ENCODE measurements at regions not wholly inside any gene's neighbourhood (a gene's known extent, or its start where the extent isn't known, plus 50 kb on each side); places are given as distances from the start of the nearest gene placed in this dataset.

DNA sequence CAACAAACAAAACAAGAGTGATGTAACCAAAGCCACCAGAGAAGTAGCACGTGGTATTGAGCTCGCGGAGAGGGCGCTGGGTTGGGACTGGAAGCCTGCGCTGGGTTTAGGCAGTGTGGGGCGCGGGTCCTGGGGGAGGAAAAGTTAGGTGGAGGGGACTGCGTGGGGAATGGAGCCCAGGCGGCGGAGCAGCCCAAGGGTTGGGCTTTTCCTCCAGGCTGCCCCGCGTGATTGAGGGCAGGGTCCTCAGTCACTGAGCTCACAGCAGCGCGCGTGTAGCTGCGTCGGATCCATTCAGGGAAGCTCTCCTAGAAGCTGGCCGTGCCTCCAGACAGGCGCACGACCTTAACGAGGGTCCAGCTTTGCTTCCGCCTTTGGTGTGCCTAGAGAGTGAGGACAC is 357.4 kb downstream of the GALR1 start:
- TF ChIP-seq TAF1 (IDR thresholded peaks at IDR 0.05; ENCODE audit: borderline replicate concordance, insufficient read depth, low read length) (no peak), POLR2AphosphoS5 (IDR thresholded peaks at IDR 0.05; ENCODE audit: low read depth, low read length) (no peak), SIN3A (IDR thresholded peaks at IDR 0.05; ENCODE audit: borderline replicate concordance, insufficient read depth, low read length) (no peak), FOXP2 (optimal IDR thresholded peaks at IDR 0.05; ENCODE audit: borderline replicate concordance, extremely low read depth, extremely low read length, insufficient read depth) (no peak)
- TF ChIP-seq, protein P1, sequence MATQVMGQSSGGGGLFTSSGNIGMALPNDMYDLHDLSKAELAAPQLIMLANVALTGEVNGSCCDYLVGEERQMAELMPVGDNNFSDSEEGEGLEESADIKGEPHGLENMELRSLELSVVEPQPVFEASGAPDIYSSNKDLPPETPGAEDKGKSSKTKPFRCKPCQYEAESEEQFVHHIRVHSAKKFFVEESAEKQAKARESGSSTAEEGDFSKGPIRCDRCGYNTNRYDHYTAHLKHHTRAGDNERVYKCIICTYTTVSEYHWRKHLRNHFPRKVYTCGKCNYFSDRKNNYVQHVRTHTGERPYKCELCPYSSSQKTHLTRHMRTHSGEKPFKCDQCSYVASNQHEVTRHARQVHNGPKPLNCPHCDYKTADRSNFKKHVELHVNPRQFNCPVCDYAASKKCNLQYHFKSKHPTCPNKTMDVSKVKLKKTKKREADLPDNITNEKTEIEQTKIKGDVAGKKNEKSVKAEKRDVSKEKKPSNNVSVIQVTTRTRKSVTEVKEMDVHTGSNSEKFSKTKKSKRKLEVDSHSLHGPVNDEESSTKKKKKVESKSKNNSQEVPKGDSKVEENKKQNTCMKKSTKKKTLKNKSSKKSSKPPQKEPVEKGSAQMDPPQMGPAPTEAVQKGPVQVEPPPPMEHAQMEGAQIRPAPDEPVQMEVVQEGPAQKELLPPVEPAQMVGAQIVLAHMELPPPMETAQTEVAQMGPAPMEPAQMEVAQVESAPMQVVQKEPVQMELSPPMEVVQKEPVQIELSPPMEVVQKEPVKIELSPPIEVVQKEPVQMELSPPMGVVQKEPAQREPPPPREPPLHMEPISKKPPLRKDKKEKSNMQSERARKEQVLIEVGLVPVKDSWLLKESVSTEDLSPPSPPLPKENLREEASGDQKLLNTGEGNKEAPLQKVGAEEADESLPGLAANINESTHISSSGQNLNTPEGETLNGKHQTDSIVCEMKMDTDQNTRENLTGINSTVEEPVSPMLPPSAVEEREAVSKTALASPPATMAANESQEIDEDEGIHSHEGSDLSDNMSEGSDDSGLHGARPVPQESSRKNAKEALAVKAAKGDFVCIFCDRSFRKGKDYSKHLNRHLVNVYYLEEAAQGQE (IDR thresholded peaks at IDR 0.05; ENCODE audit: insufficient read depth in 1 of 2, low read depth in 2 of 2, low read length in 2 of 2) = no peak

GRCh38 chr18:77608807-77609206 is 359.2 kb downstream of the GALR1 start:
- no peak for TF ChIP-seq TAF1 (IDR thresholded peaks at IDR 0.05; ENCODE audit: borderline replicate concordance, insufficient read depth, low read length)
- TF ChIP-seq, protein P1 (IDR thresholded peaks at IDR 0.05; ENCODE audit: insufficient read depth in 1 of 2, low read depth in 2 of 2, low read length in 2 of 2) = no peak
- TF ChIP-seq SIN3A (IDR thresholded peaks at IDR 0.05; ENCODE audit: borderline replicate concordance, insufficient read depth, low read length) = no peak
- no peak for TF ChIP-seq FOXP2 (optimal IDR thresholded peaks at IDR 0.05; ENCODE audit: borderline replicate concordance, extremely low read depth, extremely low read length, insufficient read depth)
- no peak for TF ChIP-seq POLR2AphosphoS5 (IDR thresholded peaks at IDR 0.05; ENCODE audit: low read depth, low read length)

DNA sequence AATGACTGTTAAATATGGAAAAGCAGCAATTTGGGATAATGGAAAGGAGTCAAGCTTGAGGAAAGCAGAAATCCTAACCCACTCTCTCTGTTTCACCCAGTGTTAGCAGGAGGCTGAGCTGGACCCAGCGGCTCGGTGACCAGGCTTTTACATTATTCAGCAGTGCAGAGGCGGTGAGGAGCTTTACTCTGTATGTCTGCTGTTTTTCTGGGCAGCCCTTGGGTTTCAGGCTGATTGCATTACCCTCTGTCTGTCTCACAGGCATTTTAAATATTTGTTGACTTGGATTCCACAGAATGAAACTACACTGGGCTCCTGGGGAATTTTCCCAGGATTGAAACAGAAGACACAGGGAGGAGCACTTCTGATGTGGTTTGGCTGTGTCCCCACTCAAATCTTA is 368.0 kb downstream of the GALR1 start:
- TF ChIP-seq TAF1 (IDR thresholded peaks at IDR 0.05; ENCODE audit: borderline replicate concordance, insufficient read depth, low read length) (no peak), FOXP2 (optimal IDR thresholded peaks at IDR 0.05; ENCODE audit: borderline replicate concordance, extremely low read depth, extremely low read length, insufficient read depth) (no peak), SIN3A (IDR thresholded peaks at IDR 0.05; ENCODE audit: borderline replicate concordance, insufficient read depth, low read length) (no peak), POLR2AphosphoS5 (IDR thresholded peaks at IDR 0.05; ENCODE audit: low read depth, low read length) (no peak)
- TF ChIP-seq, protein P1 (IDR thresholded peaks at IDR 0.05; ENCODE audit: insufficient read depth in 1 of 2, low read depth in 2 of 2, low read length in 2 of 2) = no peak

DNA sequence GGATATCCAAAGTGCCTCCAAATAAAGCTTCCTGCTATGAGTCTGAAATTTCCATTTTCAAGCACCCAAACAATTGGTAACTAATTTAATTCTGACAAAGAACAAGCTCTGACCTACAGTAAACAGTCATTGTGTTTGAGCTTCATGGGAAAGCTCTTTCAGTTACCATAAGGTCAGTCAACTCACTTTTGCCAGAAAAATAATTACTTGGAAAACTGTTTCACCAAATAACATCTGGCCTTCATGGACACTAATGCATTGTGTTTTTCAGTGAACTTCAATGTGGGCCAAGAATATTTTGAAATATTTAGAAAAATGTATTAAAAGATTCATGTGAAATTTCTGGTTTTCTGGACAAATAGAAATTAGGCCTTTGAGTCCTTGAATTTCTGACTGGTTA is 369.9 kb downstream of the GALR1 start:
- TF ChIP-seq POLR2AphosphoS5 (IDR thresholded peaks at IDR 0.05; ENCODE audit: low read depth, low read length) (no peak), FOXP2 (optimal IDR thresholded peaks at IDR 0.05; ENCODE audit: borderline replicate concordance, extremely low read depth, extremely low read length, insufficient read depth) (no peak), TAF1 (IDR thresholded peaks at IDR 0.05; ENCODE audit: borderline replicate concordance, insufficient read depth, low read length) (no peak), SIN3A (IDR thresholded peaks at IDR 0.05; ENCODE audit: borderline replicate concordance, insufficient read depth, low read length) (no peak)
- TF ChIP-seq, protein P1 (IDR thresholded peaks at IDR 0.05; ENCODE audit: insufficient read depth in 1 of 2, low read depth in 2 of 2, low read length in 2 of 2) = no peak
